ENCODE measurements at regions not wholly inside any gene's neighbourhood (a gene's known extent, or its start where the extent isn't known, plus 50 kb on each side); places are given as distances from the start of the nearest gene placed in this dataset.
"Not testable (repeated sequence)": the region's sequence is repeated elsewhere in the genome, so short reads cannot be mapped to it uniquely, and the experiment has no call there.

GRCh38 chr15:77915261-77915960 is 162.1 kb downstream of the TBC1D2B start:
- peaks cover 10% of the 10 kb centered on the region for H3K27me3 ChIP-seq (ENCODE audit: insufficient read depth, poor library complexity, severe bottlenecking)
- no peaks in the 10 kb centered on the region for H3K36me3 ChIP-seq (ENCODE audit: low read depth)
- TF ChIP-seq CTCF (IDR thresholded peaks at IDR 0.05; ENCODE audit: poor library complexity, severe bottlenecking), result no peak
- no peaks in the 10 kb centered on the region for H3K4me1 ChIP-seq (ENCODE audit: insufficient read depth, poor library complexity, severe bottlenecking)
- ATAC-seq (ENCODE audit: low read depth) (no peak), DNase-seq (ENCODE audit: low spot score) (peak; percentile 47)
- no peak overlapping the region for H3K27ac ChIP-seq (ENCODE audit: poor library complexity, severe bottlenecking)
- H3K9me3 ChIP-seq (ENCODE audit: severe bottlenecking), result no peaks in the 10 kb centered on the region
- H3K4me3 ChIP-seq (ENCODE audit: severe bottlenecking), result no peak overlapping the region

- not testable (repeated sequence) for H3K4me1 ChIP-seq (ENCODE audit: insufficient read depth, poor library complexity, severe bottlenecking); H3K36me3 ChIP-seq (ENCODE audit: low read depth); H3K4me3 ChIP-seq (ENCODE audit: severe bottlenecking); H3K27ac ChIP-seq (ENCODE audit: poor library complexity, severe bottlenecking); DNase-seq (ENCODE audit: low spot score); ATAC-seq (ENCODE audit: low read depth); H3K9me3 ChIP-seq (ENCODE audit: severe bottlenecking)
- peaks cover 10% of the 10 kb centered on the region for H3K27me3 ChIP-seq (ENCODE audit: insufficient read depth, poor library complexity, severe bottlenecking)
These were observed 163.0 kb downstream of the TBC1D2B start for GRCh38 chr15:77914531-77914930.

- TF ChIP-seq CTCF (IDR thresholded peaks at IDR 0.05; ENCODE audit: poor library complexity, severe bottlenecking), result peak; percentile 57
- H3K4me1 ChIP-seq (ENCODE audit: insufficient read depth, poor library complexity, severe bottlenecking); H3K27ac ChIP-seq (ENCODE audit: poor library complexity, severe bottlenecking); H3K36me3 ChIP-seq (ENCODE audit: low read depth); H3K4me3 ChIP-seq (ENCODE audit: severe bottlenecking); H3K9me3 ChIP-seq (ENCODE audit: severe bottlenecking): not testable (repeated sequence)
- H3K27me3 ChIP-seq (ENCODE audit: insufficient read depth, poor library complexity, severe bottlenecking), result peaks cover 10% of the 10 kb centered on the region
- DNase-seq (ENCODE audit: low spot score), result peak; percentile 73
- peak; percentile 63 for ATAC-seq (ENCODE audit: low read depth)
These were observed 167.2 kb downstream of the TBC1D2B start for GRCh38 chr15:77910030-77910911.

GRCh38 chr15:77909182-77909940 is 168.2 kb downstream of the TBC1D2B start:
- no peaks in the 10 kb centered on the region for H3K9me3 ChIP-seq (ENCODE audit: severe bottlenecking)
- no peak for ATAC-seq (ENCODE audit: low read depth)
- no peak overlapping the region for H3K27ac ChIP-seq (ENCODE audit: poor library complexity, severe bottlenecking)
- DNase-seq (ENCODE audit: low spot score), result peak; percentile 69
- peaks cover 10% of the 10 kb centered on the region for H3K27me3 ChIP-seq (ENCODE audit: insufficient read depth, poor library complexity, severe bottlenecking)
- no peak overlapping the region for H3K4me3 ChIP-seq (ENCODE audit: severe bottlenecking)
- H3K4me1 ChIP-seq (ENCODE audit: insufficient read depth, poor library complexity, severe bottlenecking), result no peaks in the 10 kb centered on the region
- no peak for TF ChIP-seq CTCF (IDR thresholded peaks at IDR 0.05; ENCODE audit: poor library complexity, severe bottlenecking)
- no peaks in the 10 kb centered on the region for H3K36me3 ChIP-seq (ENCODE audit: low read depth)

GRCh38 chr15:77908752-77909111 is 168.8 kb downstream of the TBC1D2B start:
- H3K4me3 ChIP-seq (ENCODE audit: severe bottlenecking); H3K27ac ChIP-seq (ENCODE audit: poor library complexity, severe bottlenecking); ATAC-seq (ENCODE audit: low read depth); H3K36me3 ChIP-seq (ENCODE audit: low read depth); H3K4me1 ChIP-seq (ENCODE audit: insufficient read depth, poor library complexity, severe bottlenecking); H3K9me3 ChIP-seq (ENCODE audit: severe bottlenecking): not testable (repeated sequence)
- peaks cover 10% of the 10 kb centered on the region for H3K27me3 ChIP-seq (ENCODE audit: insufficient read depth, poor library complexity, severe bottlenecking)
- DNase-seq (ENCODE audit: low spot score), result peak; percentile 42

Measured in RWPE2 (cell line).